LNCaP clone FGC (cell line): ENCODE measurements at regions not wholly inside any gene's neighbourhood (a gene's known extent, or its start where the extent isn't known, plus 50 kb on each side); places are given as distances from the start of the nearest gene placed in this dataset.

Source experiments
- DNase-seq: peaks from one replicate; pipeline ENCODE4 v3.0.0-alpha.2; 2011; ENCODE audit warnings: low read depth
- H3K4me3 ChIP-seq: 2 replicates; pipeline ENCODE4 v1.5.1; 2011; ENCODE audit warnings: mild to moderate bottlenecking, low read depth, low read length, control low read depth
- CTCF ChIP-seq: IDR thresholded peaks from 2 replicates; pipeline ENCODE4 v1.5.1; 2012; ENCODE audit warnings: mild to moderate bottlenecking; ENCODE audit not compliant: control insufficient read depth, insufficient read depth; ENCODE audit errors: extremely low read depth

- no peak overlapping the region for H3K4me3 ChIP-seq
- no peak for DNase-seq
- TF ChIP-seq CTCF, result no peak
These were observed 200.5 kb downstream of the HERPUD2 start for GRCh38 chr7:35494407-35494806.

- no peak for TF ChIP-seq CTCF
- DNase-seq, result no peak
- no peak overlapping the region for H3K4me3 ChIP-seq
These were observed 202.3 kb downstream of the HERPUD2 start for GRCh38 chr7:35492451-35493175.

- no peak overlapping the region for H3K4me3 ChIP-seq
- TF ChIP-seq CTCF, result no peak
- DNase-seq, result no peak
These were observed 203.7 kb downstream of the HERPUD2 start for GRCh38 chr7:35491233-35491632.

DNA sequence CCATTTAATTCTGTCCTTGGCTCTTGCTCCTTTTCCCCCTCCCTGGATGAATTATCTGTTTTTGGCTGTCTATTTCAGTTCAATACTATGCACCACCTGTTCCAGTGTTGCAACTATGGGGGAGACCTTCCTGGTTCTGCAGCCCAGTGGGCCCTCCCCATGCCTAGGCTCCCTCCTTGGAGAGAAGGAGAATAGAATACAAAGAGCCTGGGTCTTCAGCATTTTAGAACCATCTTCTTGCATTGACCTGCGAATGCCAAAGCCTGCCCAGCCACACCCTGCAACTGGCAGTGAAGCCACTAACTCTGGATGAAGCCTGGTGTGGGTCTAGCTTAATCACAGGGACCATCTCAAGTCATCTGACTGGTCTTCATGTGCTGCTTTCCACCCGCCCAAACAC, 207.1 kb downstream of the HERPUD2 start:
- TF ChIP-seq CTCF, result no peak
- H3K4me3 ChIP-seq, result no peak overlapping the region

DNA sequence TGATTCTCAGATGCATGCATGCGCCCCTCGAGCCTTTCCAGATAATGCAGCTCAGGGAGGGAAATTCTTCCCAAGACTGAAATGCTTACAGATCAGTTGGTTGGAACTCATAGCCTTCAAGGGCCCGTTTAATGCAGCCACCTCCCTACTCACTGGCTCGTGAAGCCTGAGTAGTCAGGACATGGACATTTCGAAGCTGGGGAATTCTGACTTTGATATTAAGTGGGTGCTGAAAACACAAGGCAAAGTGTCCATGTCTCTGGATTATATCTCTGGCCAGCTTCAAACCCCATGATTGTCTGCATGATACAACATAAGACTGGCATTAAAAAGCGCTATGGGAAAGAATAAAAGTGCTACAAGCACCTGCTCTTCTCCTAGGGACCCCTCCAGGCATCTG, 207.5 kb downstream of the HERPUD2 start:
- no peak overlapping the region for H3K4me3 ChIP-seq
- TF ChIP-seq CTCF, result no peak
- DNase-seq, result no peak

More for the DNA sequence above, 207.1 kb downstream of the HERPUD2 start:
- DNase-seq, result no peak

DNA sequence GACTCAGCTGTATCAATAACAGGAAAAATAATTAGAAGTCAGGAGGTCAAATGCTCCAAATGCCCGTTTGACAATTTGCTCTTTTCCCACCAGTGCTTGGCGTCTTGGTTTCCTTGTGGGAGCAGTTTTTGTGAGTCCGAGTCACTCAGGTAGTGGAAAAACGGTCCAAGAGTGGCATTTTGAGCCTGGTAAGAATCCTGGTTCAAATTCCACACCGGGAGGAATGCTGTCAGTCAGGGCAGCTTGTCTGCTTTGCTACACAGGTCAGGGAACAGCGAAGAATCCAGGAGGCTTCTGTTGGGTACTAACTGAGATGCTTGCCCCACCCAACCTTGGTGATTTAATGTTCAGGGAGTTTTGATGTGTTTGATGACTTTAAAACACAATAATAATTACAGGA, 209.5 kb downstream of the HERPUD2 start:
- DNase-seq, result no peak
- TF ChIP-seq CTCF, result no peak
- H3K4me3 ChIP-seq, result no peak overlapping the region

DNA sequence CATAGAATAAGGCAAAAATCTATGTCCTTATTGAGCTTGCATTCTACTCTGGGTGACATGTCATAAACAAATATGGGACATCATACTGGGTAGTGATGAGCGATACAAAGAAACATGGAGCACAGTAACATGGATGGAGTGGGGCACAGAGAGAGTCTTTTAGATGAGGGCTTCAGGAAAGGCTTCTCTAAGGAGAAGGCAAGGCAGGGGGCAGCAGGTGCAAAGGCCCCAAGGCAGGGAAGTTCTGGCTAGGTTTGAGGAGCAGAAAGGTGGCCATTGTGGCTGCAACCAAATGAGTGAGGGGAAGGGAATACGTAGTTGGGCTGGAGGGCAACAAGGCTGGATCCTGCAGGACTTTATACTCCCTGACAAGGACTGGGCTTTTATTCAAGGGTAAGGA, 211.4 kb downstream of the HERPUD2 start:
- H3K4me3 ChIP-seq, result no peak overlapping the region
- TF ChIP-seq CTCF, result no peak
- DNase-seq, result no peak
